ENCODE measurements at regions not wholly inside any gene's neighbourhood (a gene's known extent, or its start where the extent isn't known, plus 50 kb on each side); places are given as distances from the start of the nearest gene placed in this dataset.
"Not testable (repeated sequence)": the region's sequence is repeated elsewhere in the genome, so short reads cannot be mapped to it uniquely, and the experiment has no call there.

DNA sequence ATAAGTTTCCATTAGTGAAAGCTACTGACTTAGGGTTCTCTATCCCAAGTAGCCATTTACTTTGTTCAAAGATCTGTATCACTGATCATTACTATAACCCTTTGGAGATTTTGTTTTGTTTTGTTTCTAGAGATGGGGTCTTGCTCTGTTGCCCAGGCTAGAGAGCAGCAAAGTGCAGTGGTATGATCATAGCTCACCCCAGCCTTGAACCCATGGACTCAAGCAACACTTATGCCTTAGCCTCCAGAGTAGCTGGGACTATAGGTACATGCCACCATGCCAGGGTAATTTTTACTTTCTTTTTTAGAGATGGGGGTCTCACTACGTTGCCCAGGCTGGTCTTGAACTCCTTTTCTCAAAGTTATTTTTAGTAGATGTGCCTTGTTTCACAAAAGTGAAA is 154.7 kb downstream of the KCNJ2 start:
- no peak for DNase-seq

DNA sequence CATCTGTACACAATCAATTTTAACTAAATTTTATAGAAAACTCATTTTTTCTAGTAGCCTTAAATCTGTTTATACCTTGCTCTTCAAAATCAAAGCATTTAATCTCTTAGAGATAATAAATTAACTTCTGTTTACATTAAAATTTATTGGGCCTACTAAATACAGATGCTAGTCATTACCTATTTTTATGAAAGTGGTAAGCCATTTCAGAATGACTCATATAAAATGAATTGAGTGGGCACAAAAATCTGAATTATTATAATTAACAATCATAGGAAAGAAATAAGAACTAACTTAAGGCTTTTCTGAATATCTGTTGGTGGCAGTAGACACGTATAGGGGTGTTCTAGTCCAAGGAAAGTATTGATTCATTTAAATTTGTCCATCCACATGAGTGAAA is 157.9 kb downstream of the KCNJ2 start:
- no peak for DNase-seq

DNA sequence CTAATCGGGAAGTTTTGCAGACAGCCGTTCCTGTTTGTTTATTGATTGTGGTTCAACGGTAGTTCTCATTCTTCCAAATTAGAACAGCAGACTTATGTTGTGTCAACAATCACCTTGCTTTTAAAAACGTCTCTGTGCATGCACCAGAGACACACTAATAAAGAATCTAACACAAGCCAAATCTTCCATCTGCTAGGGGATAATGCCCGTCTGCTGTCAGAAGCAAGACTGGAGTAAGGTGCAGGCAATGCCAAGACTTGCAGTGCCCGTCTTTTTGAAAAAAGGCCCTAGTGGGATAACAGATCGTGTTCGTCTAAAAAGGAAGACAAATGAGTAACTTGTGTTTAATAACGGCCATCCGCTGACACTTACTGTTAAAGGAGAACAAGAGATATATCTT is 158.4 kb downstream of the KCNJ2 start:
- no peak for DNase-seq

DNA sequence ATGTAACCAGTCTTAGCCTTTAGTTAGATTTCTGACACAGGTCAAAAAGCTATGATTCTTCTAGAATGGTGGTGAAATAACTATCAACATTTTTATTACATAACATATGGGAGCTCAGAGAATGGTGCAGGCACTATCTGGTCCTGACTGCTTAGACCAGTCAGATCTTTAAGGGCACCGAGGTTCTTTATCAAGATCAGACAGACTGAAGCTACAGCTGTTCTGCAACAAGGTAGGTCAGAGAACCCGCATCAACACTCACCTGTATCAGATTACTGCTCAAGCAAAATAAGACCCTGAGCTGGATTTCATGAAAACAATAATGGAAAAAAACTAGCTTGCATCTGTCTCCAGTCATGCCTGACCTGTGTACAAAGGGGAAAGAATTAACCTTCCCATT is 160.4 kb downstream of the KCNJ2 start:
- no peak for DNase-seq

DNA sequence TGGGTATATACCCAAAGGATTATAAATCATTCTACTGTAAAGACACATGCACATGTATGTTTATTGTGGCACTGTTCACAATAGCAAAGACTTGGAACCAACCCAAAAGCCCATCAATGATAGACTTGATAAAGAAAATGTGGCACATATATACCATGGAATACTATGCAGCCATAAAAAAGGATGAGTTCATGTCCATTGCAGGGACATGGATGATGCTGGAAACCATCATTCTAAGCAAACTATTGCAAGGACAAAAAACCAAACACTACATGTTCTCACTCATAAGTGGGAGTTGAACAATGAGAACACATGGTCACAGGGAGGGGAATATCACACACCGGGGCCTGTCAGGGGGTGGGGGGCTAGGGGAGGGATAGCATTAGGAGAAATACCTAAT is 161.7 kb downstream of the KCNJ2 start:
- not testable (repeated sequence) for DNase-seq

DNA sequence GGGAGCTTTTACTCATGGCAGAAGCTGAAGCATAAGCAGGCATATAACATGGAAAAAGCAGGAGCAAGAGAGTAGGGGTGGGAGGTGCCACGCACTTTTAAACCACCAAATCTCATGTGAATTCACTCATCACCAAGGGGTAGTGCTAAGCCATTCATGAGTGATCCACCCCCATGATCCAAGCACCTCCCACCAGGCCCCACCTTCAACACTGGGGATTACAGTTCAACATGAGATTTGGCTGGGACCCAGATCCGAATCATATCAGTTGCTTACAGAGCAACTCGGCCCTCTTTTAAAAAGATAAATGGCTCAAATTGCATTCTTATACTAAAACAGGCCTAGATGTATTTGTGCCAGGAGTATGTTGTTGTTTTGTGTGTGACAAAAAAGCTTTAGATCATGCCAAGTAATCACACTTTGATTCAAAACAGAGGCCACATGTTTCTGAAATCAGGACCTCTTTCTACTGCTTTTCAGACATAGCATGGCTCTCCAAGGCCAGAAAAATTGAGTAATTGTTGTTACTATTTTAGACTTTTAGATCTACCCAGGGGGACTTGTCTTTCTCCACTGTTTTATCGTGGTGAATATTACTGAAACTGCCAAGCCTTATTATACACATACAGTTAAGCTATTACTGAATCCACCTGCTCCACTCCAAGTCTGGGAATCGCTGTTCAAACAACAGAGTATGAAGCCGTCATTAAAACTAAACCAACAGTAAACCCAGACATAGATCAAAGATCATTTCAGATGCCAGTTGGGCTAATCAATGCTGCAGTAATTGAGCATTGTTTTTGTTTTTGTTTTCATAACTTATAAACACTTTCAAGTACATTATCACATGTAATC is 163.3 kb downstream of the KCNJ2 start:
- no peak for DNase-seq

DNA sequence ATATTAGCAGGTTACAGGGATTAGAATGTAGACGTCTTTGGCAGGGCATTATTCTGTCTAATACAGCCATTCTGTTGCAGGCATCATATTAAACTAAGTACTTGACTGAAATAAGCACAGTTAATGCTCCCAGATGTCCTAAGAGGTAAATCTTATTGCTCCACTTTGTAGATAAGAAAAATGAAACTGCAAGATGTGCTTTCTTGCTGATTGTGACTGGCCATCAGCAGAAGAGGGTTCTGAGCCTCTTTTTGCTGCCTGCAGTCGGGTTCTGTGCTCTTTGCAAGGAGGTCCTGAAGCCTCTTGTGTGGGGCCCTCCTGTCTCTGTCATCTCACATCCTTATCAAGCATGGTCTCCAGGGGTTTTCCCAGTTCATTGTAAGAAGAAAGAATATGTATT is 167.1 kb downstream of the KCNJ2 start:
- DNase-seq: no peak

DNA sequence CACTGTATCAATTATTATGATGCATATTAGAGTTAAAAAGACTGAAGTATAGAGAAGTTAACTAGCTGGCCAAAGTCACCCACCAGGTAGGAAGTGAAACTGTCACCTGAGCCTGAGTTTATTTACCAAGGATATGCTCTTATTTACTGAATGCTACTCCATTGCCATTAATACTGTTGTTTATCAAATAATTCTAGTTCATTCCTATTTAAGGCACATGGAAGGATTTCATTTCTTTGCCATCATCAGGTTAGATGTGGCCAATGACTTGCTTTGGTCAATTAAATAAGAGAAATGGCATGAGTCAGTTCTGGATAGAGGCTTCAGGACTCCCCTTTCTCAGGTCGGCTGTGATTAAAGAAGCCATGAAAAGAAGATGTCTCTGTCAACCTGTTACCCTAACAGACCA is 169.6 kb downstream of the KCNJ2 start:
- DNase-seq: no peak

DNA sequence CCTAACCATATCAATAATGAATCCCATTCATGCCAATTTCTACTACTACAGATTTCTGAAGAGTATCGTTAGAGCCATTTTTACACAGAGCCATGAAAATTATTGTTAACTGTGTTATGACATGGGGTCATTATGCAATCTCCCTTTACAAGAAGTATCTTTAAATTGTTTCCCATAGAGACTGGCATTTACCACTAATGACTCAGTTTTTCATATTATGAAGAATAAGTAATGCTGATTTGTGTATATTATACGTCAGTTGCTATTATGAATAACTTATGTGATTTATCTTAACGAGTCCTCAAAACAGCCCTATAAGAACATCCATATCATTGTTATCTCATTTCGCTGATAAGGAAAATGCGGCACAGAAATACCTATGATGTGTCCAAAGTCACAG is 173.8 kb downstream of the KCNJ2 start:
- DNase-seq: no peak

DNA sequence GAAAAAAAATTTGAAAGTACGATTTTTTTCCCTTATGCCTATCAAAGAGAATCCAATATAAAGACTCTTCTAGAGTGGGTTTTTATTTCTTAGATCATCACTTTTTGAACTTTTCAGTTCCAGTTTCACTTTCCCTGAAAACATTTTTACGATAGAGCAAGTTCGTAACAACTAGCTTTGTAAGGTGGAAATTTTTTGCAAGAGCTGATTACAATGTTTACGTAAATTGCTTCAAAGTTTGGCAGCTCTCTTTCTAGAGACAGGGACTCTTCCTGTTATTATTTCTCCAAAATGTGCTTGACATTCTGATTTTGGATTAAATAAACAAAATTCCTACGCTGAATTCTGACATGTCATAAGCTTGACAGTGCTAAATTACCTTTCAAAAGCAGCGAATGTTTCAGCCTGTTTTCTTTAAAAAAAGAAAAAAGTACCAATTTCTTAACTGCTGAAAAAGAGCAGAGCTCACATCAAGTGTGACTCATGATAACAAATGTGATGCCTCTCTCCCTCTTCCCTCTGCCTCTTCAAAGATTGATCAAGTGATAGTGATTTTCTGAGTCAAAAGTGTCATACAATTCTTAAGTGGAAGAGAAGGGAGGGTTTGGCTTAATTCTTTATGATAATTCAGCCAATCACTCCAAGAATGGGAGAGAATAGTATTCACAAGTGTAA is 175.2 kb downstream of the KCNJ2 start:
- DNase-seq: no peak

DNA sequence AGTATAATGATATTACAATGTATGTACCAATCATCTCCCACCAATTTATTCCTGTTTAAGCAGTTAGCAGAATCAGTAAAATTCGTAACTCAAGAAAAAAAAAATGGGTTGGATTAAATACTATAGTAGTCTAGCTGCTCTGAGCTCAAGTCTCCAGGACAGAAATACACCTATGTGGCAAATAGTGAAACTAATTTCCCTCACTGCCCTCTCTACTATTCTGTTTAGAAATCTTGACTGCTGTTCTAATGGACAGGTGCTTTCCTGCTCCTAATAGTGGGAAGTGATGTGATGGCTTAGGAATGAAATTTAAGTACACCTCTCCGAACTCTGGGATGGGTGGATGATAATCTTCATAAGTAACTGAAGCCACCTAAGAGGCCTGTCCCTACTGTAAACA is 175.7 kb downstream of the KCNJ2 start:
- no peak for DNase-seq

DNA sequence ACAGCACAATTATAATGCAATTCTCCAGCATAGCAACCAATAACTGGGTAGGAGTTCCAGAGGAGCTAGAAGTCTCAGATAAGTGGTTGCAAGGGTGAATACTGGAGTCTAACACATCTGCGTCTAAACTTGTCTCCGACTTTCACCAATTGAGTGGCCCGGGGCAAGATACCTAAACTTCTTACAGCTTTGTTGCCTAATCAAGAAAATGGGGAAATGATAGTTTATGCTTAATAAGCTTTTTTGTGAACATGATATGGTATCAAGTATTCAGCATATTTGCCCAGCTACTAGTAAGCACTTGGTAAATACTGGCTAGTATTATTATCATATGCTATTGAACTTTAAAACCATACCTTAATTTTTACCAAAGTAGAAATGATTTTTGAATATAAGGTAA is 183.5 kb downstream of the KCNJ2 start:
- DNase-seq: no peak

DNA sequence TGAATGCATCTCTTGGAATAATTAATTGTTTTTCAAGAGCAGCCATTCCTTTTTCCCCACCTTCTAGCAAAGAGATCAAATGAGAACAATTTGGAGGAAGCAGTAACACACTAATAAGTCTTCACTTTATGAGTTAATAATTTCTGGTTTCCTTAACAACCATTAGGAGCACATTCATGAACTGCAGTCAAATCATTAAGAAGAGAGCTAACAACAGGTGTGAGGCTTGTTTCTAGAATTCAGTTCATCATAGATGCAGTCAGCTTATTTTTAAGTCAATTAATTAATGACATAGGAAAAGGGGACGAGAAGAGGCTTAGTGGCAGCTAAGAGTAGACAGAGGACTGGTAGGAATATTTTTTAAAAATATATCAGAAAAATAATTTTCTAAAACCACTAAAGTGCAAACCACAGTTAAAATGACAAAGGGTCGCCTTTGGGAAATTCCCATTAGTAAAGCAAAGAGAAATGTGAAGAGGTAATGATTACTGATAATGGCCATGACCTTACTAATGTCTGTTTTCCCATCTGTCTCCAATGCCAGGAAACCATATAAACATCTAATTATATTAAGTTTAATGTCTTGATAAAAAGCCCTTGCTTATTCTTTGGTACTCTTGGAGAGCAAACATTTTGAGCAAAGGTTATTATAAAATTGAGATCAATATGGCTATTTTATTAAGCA is 184.2 kb downstream of the KCNJ2 start:
- no peak for DNase-seq

DNA sequence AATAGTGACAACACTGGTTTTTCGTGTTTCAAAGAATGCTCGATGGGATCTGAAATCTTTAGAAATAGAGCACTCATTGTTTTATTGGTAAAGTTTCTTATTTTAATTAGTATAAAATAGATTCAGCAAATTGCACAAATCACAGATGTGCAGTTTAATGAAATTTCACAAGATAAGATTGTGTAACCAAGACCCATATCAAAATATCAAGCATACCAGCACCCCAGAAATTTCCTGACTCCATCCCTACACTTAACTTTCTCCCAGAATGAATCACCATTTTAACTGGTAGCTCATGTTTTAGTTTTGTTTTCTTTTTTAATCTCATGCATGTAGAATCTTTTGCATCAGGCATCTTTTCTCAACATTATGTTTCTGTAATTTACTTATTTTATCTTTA is 185.9 kb downstream of the KCNJ2 start:
- no peak for DNase-seq

DNA sequence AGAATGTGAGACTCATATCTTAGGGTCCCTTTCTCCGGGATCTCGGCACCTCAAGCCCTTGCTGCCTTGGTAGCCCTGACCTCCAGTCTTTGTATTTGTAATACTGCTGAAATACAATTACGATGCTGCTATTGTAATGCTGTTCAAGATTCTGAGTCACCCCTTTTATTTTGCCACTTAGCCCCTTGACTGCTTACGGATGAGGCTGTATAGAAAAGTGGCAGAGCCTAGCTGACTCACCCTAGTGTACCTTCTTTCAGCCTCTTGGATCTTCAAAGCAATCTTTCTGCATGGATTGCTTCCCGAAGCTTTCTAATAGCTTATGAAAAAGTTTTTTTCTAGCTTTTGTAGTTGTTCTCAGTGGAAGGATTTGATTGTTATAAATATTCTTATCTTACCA is 187.9 kb downstream of the KCNJ2 start:
- DNase-seq: no peak

DNA sequence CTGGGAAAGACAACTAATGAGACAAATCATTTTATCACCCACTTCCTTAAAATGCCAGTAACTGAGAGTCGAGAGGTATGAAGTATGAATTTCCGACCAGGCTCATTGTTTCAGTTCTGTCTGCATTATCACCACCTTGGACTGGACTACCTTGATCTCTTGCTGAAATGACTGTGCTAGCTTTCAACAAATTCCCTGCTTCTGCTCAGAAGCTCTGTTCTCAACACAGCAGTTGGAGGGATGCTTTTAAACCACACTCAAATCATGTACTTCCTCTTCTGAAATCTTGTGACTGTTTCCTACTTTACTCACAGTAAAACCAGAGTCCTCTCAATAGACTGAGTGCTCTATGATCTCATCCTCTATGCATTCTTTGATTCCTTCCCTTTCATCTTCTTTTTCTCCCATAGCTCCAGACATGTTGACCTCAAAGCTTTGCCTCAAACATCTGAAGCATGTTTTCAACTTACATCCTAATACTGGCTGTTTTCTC is 195.8 kb downstream of the KCNJ2 start:
- DNase-seq: no peak

DNA sequence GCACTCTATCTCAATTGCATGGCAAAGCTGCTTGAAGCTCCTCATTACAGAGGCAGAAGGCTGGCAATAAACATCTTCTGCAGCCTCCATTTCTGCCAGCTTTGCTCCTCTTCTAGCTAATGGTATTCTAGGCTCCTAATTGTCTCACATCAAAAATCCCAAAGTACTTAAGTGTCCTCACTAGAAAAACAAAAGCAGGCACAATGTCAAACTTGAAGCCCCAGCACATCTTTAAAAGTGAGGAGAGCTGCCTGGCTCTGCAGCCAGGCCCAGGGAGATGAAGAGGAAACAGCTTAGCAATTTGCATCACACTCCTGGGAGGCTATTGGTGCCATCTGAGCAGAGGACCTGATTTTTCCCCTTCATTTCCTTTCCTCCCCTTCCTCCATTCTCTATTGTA is 197.1 kb downstream of the KCNJ2 start:
- DNase-seq: no peak

DNA sequence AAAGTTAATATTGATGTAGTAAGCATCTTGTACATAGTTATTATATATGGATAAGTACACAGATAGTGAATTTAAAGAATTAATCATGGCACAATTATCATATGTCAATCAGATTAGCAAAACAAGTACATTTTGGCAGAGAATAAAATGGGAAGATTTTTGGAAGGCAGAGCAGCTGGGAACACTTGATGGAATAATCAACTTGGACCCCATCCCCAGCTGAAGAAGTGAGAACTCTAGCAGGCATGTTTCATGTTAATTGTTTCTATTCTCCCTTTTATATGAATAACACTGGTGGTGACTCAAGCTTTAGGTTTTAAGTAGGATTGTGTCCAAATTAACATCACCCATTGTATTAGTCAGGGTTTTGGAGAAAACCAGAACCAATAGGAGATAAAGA is 198.7 kb downstream of the KCNJ2 start:
- no peak for DNase-seq

DNA sequence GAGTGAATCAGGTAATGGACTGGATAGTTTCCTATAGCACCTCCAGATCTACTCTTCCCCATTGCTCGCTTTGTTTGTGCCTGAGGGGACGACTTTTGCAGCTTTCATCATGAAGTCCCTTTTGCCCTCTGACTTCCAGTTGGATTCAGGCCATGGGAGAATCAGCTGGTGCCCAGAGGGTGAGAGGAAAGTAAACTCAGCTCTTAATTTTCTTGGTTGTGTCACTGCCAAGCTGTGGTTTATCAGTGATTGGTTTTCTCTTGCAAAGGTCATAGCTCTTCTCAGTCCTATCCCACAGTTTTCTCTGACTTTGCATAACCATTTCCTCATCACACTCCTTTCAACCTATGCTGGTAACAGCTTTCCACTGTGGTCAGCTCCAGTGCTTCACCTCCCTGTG is 200.1 kb downstream of the KCNJ2 start:
- no peak for DNase-seq

DNA sequence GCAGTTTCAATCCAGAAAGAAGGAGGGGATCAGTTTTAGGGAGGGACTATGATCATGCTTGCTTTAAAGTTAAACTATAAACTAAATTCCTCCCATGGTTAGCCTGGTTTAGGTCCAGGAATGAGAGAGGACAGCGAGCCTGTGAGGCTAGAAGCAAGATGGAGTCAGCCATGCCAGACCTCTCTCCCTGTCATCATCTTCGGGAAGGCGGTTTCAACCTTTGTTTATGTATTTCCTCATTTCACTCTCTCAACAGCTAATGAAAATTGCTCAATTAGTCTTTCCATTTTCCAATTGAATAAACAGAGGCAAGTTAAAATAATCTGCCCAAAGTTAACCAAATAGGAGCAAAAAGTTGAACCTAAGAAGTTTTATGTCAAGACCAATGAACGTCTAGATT is 201.5 kb downstream of the KCNJ2 start:
- DNase-seq: no peak

DNA sequence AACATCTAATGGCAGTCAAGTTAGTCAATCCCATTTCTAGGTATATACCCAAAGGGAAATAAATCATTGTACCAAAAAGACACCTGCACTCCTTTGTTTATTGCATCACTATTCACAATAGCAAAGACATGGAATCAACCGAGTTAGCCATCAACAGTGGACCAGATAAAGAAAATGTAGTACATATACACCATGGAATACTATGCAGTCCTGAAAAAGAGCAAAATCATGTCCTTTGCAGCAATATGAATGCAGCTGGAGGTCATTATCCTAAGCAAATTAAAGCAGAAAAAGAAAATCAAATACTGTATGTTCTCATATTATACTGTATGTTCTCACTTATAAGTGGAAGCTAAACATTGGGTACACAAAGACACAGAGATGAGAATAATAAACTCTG is 204.0 kb downstream of the KCNJ2 start:
- no peak for DNase-seq

DNA sequence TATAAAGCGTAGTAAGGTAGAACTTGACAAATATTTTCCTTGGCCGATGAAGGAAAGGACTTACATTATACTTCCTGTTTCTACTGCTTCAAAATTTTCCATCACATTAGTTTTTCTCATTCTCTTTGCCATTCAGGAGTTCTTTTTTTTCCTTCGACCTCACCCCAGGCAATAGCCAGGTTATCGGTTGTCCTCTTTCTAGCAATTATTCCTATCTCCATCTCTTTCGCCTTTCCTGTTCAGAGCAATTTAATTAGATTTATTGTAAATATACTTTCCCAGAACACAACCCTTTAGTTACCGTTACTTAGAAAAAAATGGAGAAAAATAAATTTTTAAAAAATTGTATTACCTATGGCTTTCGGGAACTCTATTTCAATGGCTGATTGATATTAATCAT is 205.2 kb downstream of the KCNJ2 start:
- DNase-seq: no peak

DNA sequence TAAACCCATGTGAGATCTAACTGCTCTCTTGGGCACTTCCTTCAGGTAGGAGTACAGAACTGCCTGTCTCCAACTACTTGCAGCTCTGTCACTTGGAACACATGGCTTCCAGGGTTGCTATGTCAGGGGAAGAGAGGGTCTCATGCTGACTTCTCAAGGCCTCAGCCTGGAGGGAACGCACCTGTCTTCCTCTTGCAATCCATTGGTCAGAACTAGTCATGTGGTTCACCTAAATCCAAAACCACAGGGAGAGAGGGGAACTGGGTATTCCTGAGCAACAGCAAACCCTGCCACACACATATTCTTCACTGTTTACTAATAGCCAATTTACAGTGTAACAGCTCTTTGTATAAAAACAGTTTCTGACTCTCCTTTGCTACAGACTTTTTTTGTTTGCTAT is 206.1 kb downstream of the KCNJ2 start:
- DNase-seq: no peak
